Body of pancreas (tissue), 4 donors: ENCODE measurements at regions not wholly inside any gene's neighbourhood (a gene's known extent, or its start where the extent isn't known, plus 50 kb on each side); places are given as distances from the start of the nearest gene placed in this dataset.

Experiments used
- ATAC-seq: fragments of 150-250 bp; one replicate; pipeline ENCODE4 v1.9.1; 2016
- DNase-seq, 4 donors: peaks; one replicate each; pipeline ENCODE4 v3.0.0-alpha.2; 2019
- H3K27ac ChIP-seq, 4 donors: fragments of 200-600 bp; sonication (generic); 1 replicate in 3 of 4; 2 replicates in 1 of 4; pipeline versions ENCODE4 v1.5.1 to v1.6.1; 2016 to 2019; ENCODE audit warnings: mild to moderate bottlenecking in 1 of 4, mixed read lengths in 1 of 4, moderate library complexity in 1 of 4
- H3K27me3 ChIP-seq, 2 donors: fragments of 200-600 bp; sonication (generic); one replicate each; pipeline ENCODE4 v1.6.0; 2016; ENCODE audit warnings: mild to moderate bottlenecking in 1 of 2
- H3K36me3 ChIP-seq, 2 donors: fragments of 200-600 bp; sonication (generic); replicated peaks in 1 of 2; 2 replicates each; pipeline ENCODE4 v1.5.1; 2016; ENCODE audit warnings: low read depth in 2 of 2; ENCODE audit not compliant: insufficient read depth in 1 of 2
- H3K4me1 ChIP-seq: fragments of 200-600 bp; sonication (generic); one replicate; pipeline ENCODE4 v1.6.0; 2016
- H3K4me3 ChIP-seq, 2 donors: fragments of 200-600 bp; sonication (generic); 1 replicate in 1 of 2; 2 replicates in 1 of 2; pipeline ENCODE4 v1.5.1; 2016 to 2019
- H3K9me3 ChIP-seq, 3 donors: fragments of 200-600 bp; sonication (generic); 1 replicate in 2 of 3; 2 replicates in 1 of 3; pipeline ENCODE4 v1.5.1; 2016
- CTCF ChIP-seq, 7 experiments: fragments of 450-650 bp in 4 of 7; fragments of 200-600 bp in 3 of 7; sonication (generic) in 3 of 7; IDR thresholded peaks; one replicate each; pipeline ENCODE4 v1.5.1; 2016 to 2019; ENCODE audit warnings: antibody characterized with exemption in 7 of 7
- POLR2A ChIP-seq, 3 donors: fragments of 450-650 bp; IDR thresholded peaks; one replicate each; pipeline ENCODE4 v1.6.1; 2016; ENCODE audit warnings: antibody characterized with exemption in 3 of 3, mild to moderate bottlenecking in 2 of 3
- WGBS, 2 donors: methylation state at CpG; one replicate each; pipeline ENCODE4 v1.1.5; 2017; 5-methylcytosine and 5-hydroxymethylcytosine counted together
- intact Hi-C: fragments of 100-400 bp; cut with DNase I; formaldehyde crosslinking; loops from one replicate; pipeline ENCODE4 v1.15.1; 2023

DNA sequence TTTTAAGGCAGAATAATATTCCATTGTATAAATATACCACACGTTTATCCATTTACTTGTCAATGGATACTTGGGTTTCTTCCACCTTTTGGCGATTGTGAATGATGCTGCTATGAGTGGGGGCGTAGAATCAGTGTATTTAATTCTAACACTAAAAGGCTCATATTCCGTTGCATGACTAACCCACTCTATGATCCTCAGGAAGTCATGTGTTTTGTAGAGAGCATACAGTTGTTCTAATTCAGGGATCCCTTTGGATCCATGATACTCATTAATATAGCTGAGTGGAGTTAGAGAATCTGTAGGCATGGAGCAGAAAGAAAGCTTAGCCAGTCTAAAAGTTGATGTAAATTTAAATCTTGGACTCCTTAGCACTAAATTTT, 74.2 kb upstream of the TMEM170B start:
- WGBS, 2 donors = 81 to 82% methylated on average over 4 of the region's 4 CpGs
- no peak for ATAC-seq
- Histone ChIP-seq H3K27me3 (no peaks in the 10 kb centered on the region), H3K9me3 (no peaks in the 10 kb centered on the region), H3K4me1 (no peaks in the 10 kb centered on the region), H3K36me3 (no peaks in the 10 kb centered on the region), H3K4me3 (no peak overlapping the region), H3K27ac (no peak overlapping the region)
- no peak for DNase-seq
- intact Hi-C loops = no loop called here
- TF ChIP-seq POLR2A (IDR thresholded peaks at IDR 0.05) = no peak
- TF ChIP-seq CTCF (IDR thresholded peaks at IDR 0.05) = no peak

GRCh38 chr6:11462742-11463397, 74.7 kb upstream of the TMEM170B start:
- Histone ChIP-seq H3K27ac (no peak overlapping the region), H3K4me1 (no peaks in the 10 kb centered on the region), H3K9me3 (no peaks in the 10 kb centered on the region), H3K4me3 (no peak overlapping the region), H3K27me3 (no peaks in the 10 kb centered on the region), H3K36me3 (no peaks in the 10 kb centered on the region)
- 71 to 78% methylated on average over 11 of the region's 11 CpGs for WGBS, 2 donors
- TF ChIP-seq CTCF (IDR thresholded peaks at IDR 0.05) = no peak
- no peak for TF ChIP-seq POLR2A (IDR thresholded peaks at IDR 0.05)
- DNase-seq (no peak), ATAC-seq (no peak)
- intact Hi-C loops = no loop called here

- WGBS, 2 donors = 71 to 77% methylated on average over 7 of the region's 7 CpGs
- Histone ChIP-seq H3K27me3 (no peaks in the 10 kb centered on the region), H3K4me3 (no peak overlapping the region), H3K4me1 (no peaks in the 10 kb centered on the region), H3K9me3 (no peaks in the 10 kb centered on the region), H3K36me3 (no peaks in the 10 kb centered on the region), H3K27ac (no peak overlapping the region)
- ATAC-seq (no peak), DNase-seq (no peak)
- no peak for TF ChIP-seq POLR2A (IDR thresholded peaks at IDR 0.05)
- no peak for TF ChIP-seq CTCF (IDR thresholded peaks at IDR 0.05)
- intact Hi-C loops = no loop called here
Measured at GRCh38 chr6:11460837-11461661, 76.5 kb upstream of the TMEM170B start.

DNA sequence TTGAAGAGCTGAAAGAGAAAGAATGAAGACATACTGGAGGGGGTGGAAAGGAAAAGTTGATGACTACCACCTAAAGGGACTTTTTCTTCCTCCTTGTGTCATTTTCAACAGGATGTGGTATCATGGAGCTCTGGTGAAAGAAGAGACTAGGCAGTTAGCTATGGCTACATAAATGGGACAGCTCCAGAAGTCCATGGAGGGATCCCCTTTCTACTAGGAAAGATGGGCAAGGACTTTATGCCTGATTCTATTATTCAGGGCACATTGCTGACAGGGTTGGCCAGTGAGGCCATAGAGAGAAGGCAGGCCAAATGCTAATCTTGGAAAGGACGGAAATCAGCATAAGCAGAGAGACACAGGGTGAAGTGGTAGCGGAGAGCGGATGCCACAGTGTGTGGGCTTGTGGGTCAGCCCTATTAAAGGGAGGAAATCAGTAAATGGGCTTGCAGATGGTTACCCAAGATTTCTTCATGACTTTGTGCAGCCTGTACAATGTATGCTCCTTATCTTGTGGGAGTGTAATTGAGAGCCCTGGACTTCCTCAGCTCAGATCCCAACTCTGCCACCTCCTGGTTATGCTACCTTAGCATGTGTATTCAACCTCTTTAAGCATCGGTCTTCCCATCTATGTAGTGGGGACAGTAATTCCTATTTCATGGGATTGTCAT, 77.4 kb upstream of the TMEM170B start:
- intact Hi-C loops = no loop called here
- Histone ChIP-seq H3K4me3 (no peak overlapping the region), H3K27me3 (no peaks in the 10 kb centered on the region), H3K27ac (no peak overlapping the region), H3K9me3 (no peaks in the 10 kb centered on the region), H3K36me3 (no peaks in the 10 kb centered on the region), H3K4me1 (no peaks in the 10 kb centered on the region)
- 95 to 96% methylated on average over 4 of the region's 4 CpGs for WGBS, 2 donors
- no peak for ATAC-seq
- TF ChIP-seq POLR2A (IDR thresholded peaks at IDR 0.05) = no peak
- no peak for TF ChIP-seq CTCF (IDR thresholded peaks at IDR 0.05)
- DNase-seq = no peak
